PC-9 (cell line): ENCODE measurements at regions not wholly inside any gene's neighbourhood (a gene's known extent, or its start where the extent isn't known, plus 50 kb on each side); places are given as distances from the start of the nearest gene placed in this dataset.

Experiments used
- BruUV-seq: library from RNA; stranded (reverse); fragments of 400-500 nt; replicated peaks from 2 replicates; lab custom pipeline; 2021; lab: Mats Ljungman, UMichigan
- CTCF ChIA-PET: fragments of 300-600 bp; sonication (Branson Sonifier 250); formaldehyde crosslinking; loops from one replicate; lab custom pipeline; 2022; ENCODE audit warnings: antibody characterized with exemption; lab: Charles Lee
- POLR2A ChIA-PET: fragments of 300-600 bp; sonication (Branson Sonifier 250); formaldehyde crosslinking; loops from one replicate; lab custom pipeline; 2022; ENCODE audit warnings: antibody characterized with exemption; ENCODE audit not compliant: unreplicated experiment; lab: Charles Lee
- DNase-seq, 2 experiments: peaks; one replicate each; pipeline versions ENCODE4 v3.0.0 to v3.0.0-alpha.2; 2015 to 2022; ENCODE audit warnings: mixed read lengths in 1 of 2
- H2AFZ ChIP-seq: fragments of 200-600 bp; sonication (generic); 2 replicates; pipeline ENCODE4 v1.8.1; 2017; ENCODE audit warnings: antibody characterized with exemption
- H3F3A ChIP-seq: fragments of 200-600 bp; sonication (generic); 2 replicates; pipeline ENCODE4 v1.8.1; 2017; ENCODE audit warnings: antibody characterized with exemption, mild to moderate bottlenecking, low read depth; ENCODE audit not compliant: insufficient read depth
- H3K27ac ChIP-seq: fragments of 200-600 bp; sonication (generic); 2 replicates; pipeline ENCODE4 v1.6.1; 2016; ENCODE audit warnings: mixed run types
- H3K27me3 ChIP-seq: fragments of 200-600 bp; sonication (generic); 2 replicates; pipeline ENCODE4 v1.6.1; 2016; ENCODE audit warnings: low read depth, mixed run types; ENCODE audit not compliant: insufficient read depth
- H3K36me3 ChIP-seq: fragments of 200-600 bp; sonication (generic); 2 replicates; pipeline ENCODE4 v1.6.1; 2016; ENCODE audit warnings: low read depth, mixed run types
- H3K4me1 ChIP-seq: fragments of 200-600 bp; sonication (generic); replicated peaks from 2 replicates; pipeline ENCODE4 v1.6.1; 2016; ENCODE audit warnings: mixed run types; ENCODE audit not compliant: insufficient read depth
- H3K4me2 ChIP-seq: fragments of 200-600 bp; sonication (generic); 2 replicates; pipeline ENCODE4 v1.6.1; 2017; ENCODE audit warnings: mixed run types
- H3K4me3 ChIP-seq: fragments of 200-600 bp; sonication (generic); 2 replicates; pipeline ENCODE4 v1.6.1; 2016; ENCODE audit warnings: mixed run types
- H3K79me2 ChIP-seq: fragments of 200-600 bp; sonication (generic); 2 replicates; pipeline ENCODE4 v1.6.1; 2017; ENCODE audit warnings: low read depth, mixed run types
- H3K9me2 ChIP-seq: fragments of 200-600 bp; sonication (generic); 2 replicates; pipeline ENCODE4 v1.8.1; 2017; ENCODE audit warnings: mild to moderate bottlenecking; ENCODE audit not compliant: insufficient read depth
- H3K9me3 ChIP-seq: fragments of 200-600 bp; sonication (generic); 2 replicates; pipeline ENCODE4 v1.8.1; 2016; ENCODE audit warnings: low read depth; ENCODE audit not compliant: insufficient read depth
- H4K20me1 ChIP-seq: fragments of 200-600 bp; sonication (generic); 2 replicates; pipeline ENCODE4 v1.8.1; 2017; ENCODE audit not compliant: insufficient read depth
- CTCF ChIP-seq: fragments of 200-600 bp; sonication (generic); conservative IDR thresholded peaks from 2 replicates; pipeline ENCODE4 v1.6.1; 2017; ENCODE audit warnings: mixed run types, antibody characterized with exemption, mild to moderate bottlenecking, moderate library complexity
- EZH2 ChIP-seq: fragments of 200-600 bp; sonication (generic); IDR thresholded peaks from 2 replicates; pipeline ENCODE4 v1.8.0; 2017; ENCODE audit warnings: antibody characterized with exemption, low read depth
- intact Hi-C: fragments of 100-400 bp; cut with micrococcal nuclease; formaldehyde crosslinking; loops from one replicate; pipeline ENCODE4 v1.10.0; 2022; ENCODE audit not compliant: unreplicated experiment

- BruUV-seq = no TSS peak
- H3K36me3 ChIP-seq = no peaks in the 10 kb centered on the region
- H3K9me3 ChIP-seq = no peaks in the 10 kb centered on the region
- H3K4me1 ChIP-seq = no peaks in the 10 kb centered on the region
- no peak overlapping the region for H3K4me3 ChIP-seq
- no peak for TF ChIP-seq CTCF
- TF ChIP-seq EZH2 = no peak
- ChIA-PET CTCF (no interaction called here), POLR2A (no interaction called here)
- no peak overlapping the region for H2AFZ ChIP-seq
- no peaks in the 10 kb centered on the region for H3K79me2 ChIP-seq
- H3K9me2 ChIP-seq = no peaks in the 10 kb centered on the region
- H3K27ac ChIP-seq = no peak overlapping the region
- DNase-seq = no peak
- intact Hi-C loops = no loop called here
- no peaks in the 10 kb centered on the region for H3F3A ChIP-seq
- no peaks in the 10 kb centered on the region for H4K20me1 ChIP-seq
- H3K4me2 ChIP-seq = no peak overlapping the region
- peaks cover 4% of the 10 kb centered on the region; the same call in 1 of the 2 replicates for H3K27me3 ChIP-seq
Observed at GRCh38 chr11:127675581-127675980, 675.0 kb upstream of the KIRREL3 start.

GRCh38 chr11:127674754-127675153, 674.2 kb upstream of the KIRREL3 start:
- no peak for DNase-seq
- no peak overlapping the region for H2AFZ ChIP-seq
- ChIA-PET CTCF (no interaction called here), POLR2A (no interaction called here)
- BruUV-seq = no TSS peak
- intact Hi-C loops = no loop called here
- H3F3A ChIP-seq = no peaks in the 10 kb centered on the region
- no peaks in the 10 kb centered on the region for H3K9me2 ChIP-seq
- no peaks in the 10 kb centered on the region for H4K20me1 ChIP-seq
- TF ChIP-seq EZH2 (no peak), CTCF (no peak)
- H3K79me2 ChIP-seq = no peaks in the 10 kb centered on the region
- no peak overlapping the region for H3K27ac ChIP-seq
- no peaks in the 10 kb centered on the region for H3K9me3 ChIP-seq
- no peak overlapping the region for H3K4me3 ChIP-seq
- H3K36me3 ChIP-seq = no peaks in the 10 kb centered on the region
- H3K27me3 ChIP-seq = peaks cover under 1% of the 10 kb centered on the region; the same call in 1 of the 2 replicates
- H3K4me1 ChIP-seq = no peaks in the 10 kb centered on the region
- no peak overlapping the region for H3K4me2 ChIP-seq

- CTCF ChIA-PET = no interaction called here
- Histone ChIP-seq H3K27me3 (no peaks in the 10 kb centered on the region), H3K4me3 (no peak overlapping the region), H3F3A (no peaks in the 10 kb centered on the region), H3K4me2 (no peak overlapping the region), H2AFZ (no peak overlapping the region), H3K9me3 (no peaks in the 10 kb centered on the region), H3K79me2 (no peaks in the 10 kb centered on the region), H3K27ac (no peak overlapping the region), H3K36me3 (no peaks in the 10 kb centered on the region), H4K20me1 (no peaks in the 10 kb centered on the region), H3K9me2 (no peaks in the 10 kb centered on the region), H3K4me1 (no peaks in the 10 kb centered on the region)
- no peak for TF ChIP-seq EZH2
- no peak for TF ChIP-seq CTCF
- intact Hi-C loops = no loop called here
- no TSS peak for BruUV-seq
- no peak for DNase-seq
- POLR2A ChIA-PET = no interaction called here
Observed at GRCh38 chr11:127670374-127671119, 670.0 kb upstream of the KIRREL3 start.
